ENCODE measurements at regions not wholly inside any gene's neighbourhood (a gene's known extent, or its start where the extent isn't known, plus 50 kb on each side); places are given as distances from the start of the nearest gene placed in this dataset.

GRCh38 chr15:70322051-70322668 is 224.4 kb upstream of the TLE3 start:
- H4K8ac ChIP-seq (replicated peaks; ENCODE audit: insufficient read length, low read depth, low read length), result no peak overlapping the region
- H4K91ac ChIP-seq (ENCODE audit: insufficient read length, low read depth, low read length), result no peak overlapping the region
- DNase-seq, result no peak
- no peak overlapping the region for H2BK15ac ChIP-seq (ENCODE audit: low read depth, low read length)
- H3K27ac ChIP-seq (ENCODE audit: insufficient read length, low read depth, low read length), result no peak overlapping the region
- no peak overlapping the region for H2BK12ac ChIP-seq (ENCODE audit: insufficient read length, low read depth, low read length)
- H4K20me1 ChIP-seq (ENCODE audit: control insufficient read depth, insufficient read depth, insufficient read length), result no peaks in the 10 kb centered on the region
- no peaks in the 10 kb centered on the region for H3K9me3 Mint-ChIP-seq
- no peaks in the 10 kb centered on the region for H3K9me3 ChIP-seq (ENCODE audit: control insufficient read depth, low read depth, low read length)
- no peak overlapping the region for H3T11ph ChIP-seq (ENCODE audit: low read length)
- H3K18ac ChIP-seq (ENCODE audit: insufficient read length, low read depth, low read length), result no peak overlapping the region
- H3K56ac ChIP-seq (ENCODE audit: insufficient read length, low read depth, low read length), result no peak overlapping the region
- no peak overlapping the region for H4K5ac ChIP-seq (ENCODE audit: insufficient read length, low read depth, low read length)
- H2BK20ac ChIP-seq (ENCODE audit: low read depth, low read length, poor library complexity, severe bottlenecking), result no peak overlapping the region
- WGBS (ENCODE audit: extremely low coverage, insufficient read length, low lambda C conversion rate), result no CpG with 5 or more reads among the region's 6 CpGs
- no peak overlapping the region for H3K23ac ChIP-seq (ENCODE audit: insufficient read length, low read depth, low read length)
- H3K9ac ChIP-seq (ENCODE audit: extremely low read depth, insufficient read length, low read length), result no peak overlapping the region
- H3K4me1 ChIP-seq (ENCODE audit: insufficient read depth, low read length), result no peaks in the 10 kb centered on the region
- no peak overlapping the region for H3K4ac ChIP-seq (ENCODE audit: low read depth, low read length)
- no peak overlapping the region for H3K4me3 Mint-ChIP-seq
- H3K27ac Mint-ChIP-seq, result no peak overlapping the region
- H3K23me2 ChIP-seq (ENCODE audit: insufficient read length, low read depth, low read length, poor library complexity, severe bottlenecking), result no peaks in the 10 kb centered on the region
- H2AK5ac ChIP-seq (ENCODE audit: insufficient read length, low read length), result no peak overlapping the region
- H3K14ac ChIP-seq (ENCODE audit: insufficient read depth, low read length), result no peak overlapping the region
- H3K27me3 ChIP-seq (ENCODE audit: insufficient read depth, low read length), result no peaks in the 10 kb centered on the region
- no peak overlapping the region for H2AFZ ChIP-seq (ENCODE audit: low read length)
- H3K36me3 Mint-ChIP-seq (ENCODE audit: insufficient read depth in 1 of 3, low read depth in 3 of 3), result no peaks in the 10 kb centered on the region
- no peak overlapping the region for H2BK5ac ChIP-seq (ENCODE audit: insufficient read length, low read length)
- H2BK120ac ChIP-seq (ENCODE audit: low read depth, low read length, poor library complexity, severe bottlenecking), result no peak overlapping the region
- TF ChIP-seq CTCF (conservative IDR thresholded peaks at IDR 0.05), result no peak
- H3K79me1 ChIP-seq (ENCODE audit: insufficient read depth, low read depth, low read length, poor library complexity, severe bottlenecking), result no peaks in the 10 kb centered on the region
- H3K4me2 ChIP-seq (ENCODE audit: insufficient read depth, insufficient read length, low read length), result no peak overlapping the region
- peaks cover 35% of the 10 kb centered on the region in 2 experiments for H3K4me1 Mint-ChIP-seq
- H3K27me3 Mint-ChIP-seq (ENCODE audit: low read depth), result peaks cover 3% of the 10 kb centered on the region
- H3K79me2 ChIP-seq (ENCODE audit: insufficient read depth, low read length), result no peaks in the 10 kb centered on the region
